ENCODE measurements at regions not wholly inside any gene's neighbourhood (a gene's known extent, or its start where the extent isn't known, plus 50 kb on each side); places are given as distances from the start of the nearest gene placed in this dataset.

DNA sequence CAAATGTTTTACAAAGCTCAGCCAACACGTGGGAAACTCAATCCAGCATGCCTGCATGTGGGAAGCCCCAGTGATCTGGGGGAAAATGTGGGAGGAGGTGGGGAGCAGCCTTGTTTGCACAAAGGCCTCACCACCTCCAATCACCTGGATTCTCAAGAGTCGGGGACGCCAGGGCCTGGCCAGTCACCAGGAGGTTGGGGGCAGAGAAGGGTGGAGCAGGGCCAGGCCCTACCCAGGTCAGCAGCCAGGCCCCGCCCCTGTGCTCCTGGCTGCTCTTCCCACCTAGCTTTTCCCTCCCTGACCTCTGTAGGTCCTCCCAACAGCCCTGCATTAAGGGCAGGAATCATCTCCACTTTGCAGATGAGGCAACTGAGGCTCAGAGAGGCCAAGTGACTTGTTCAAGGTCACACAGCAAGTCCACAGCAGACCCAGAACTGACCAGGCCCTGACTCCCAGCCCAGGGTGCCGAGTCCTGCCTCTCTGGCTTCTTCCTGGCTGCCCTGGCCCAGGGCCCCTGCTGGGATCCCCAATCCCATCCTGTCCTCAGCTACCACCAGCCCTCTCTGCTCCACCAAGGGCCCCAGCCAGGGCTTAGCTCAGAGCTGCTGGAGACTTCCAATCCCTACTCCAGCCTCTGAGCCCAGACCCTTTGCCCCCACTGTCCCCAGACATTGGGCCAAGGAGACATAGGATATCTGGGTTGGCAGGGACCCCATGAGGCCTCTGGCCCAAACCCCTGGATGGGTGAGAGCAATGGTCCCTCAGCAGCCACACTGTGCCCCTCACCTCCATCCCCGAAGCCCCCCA lies 508.6 kb downstream of the PTPRU start:
- DNase-seq = no peak

DNA sequence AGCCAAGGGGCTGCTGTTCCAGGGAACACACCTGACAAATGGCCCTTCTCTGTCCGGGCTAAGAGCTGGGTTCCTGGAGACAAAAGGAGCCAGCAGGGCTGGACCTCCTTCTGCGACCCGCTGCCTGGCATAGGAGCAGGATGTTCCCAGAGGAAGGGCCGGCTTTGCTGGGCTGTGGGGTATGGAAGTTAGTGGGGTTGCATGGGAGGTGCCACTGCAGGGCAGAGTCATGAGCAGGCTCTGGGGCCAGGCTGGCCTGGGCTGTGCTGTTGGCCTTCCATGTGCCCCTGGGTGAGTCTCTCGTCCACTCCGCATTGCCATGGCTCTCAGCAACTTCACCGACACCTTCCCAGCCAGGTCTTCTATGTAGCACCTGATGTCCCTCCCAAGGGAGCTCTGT lies 507.6 kb downstream of the PTPRU start:
- DNase-seq = no peak

GRCh38 chr1:29743264-29743663 lies 506.9 kb downstream of the PTPRU start:
- no peak for DNase-seq

GRCh38 chr1:29739176-29739575 lies 502.9 kb downstream of the PTPRU start:
- no peak for DNase-seq

- DNase-seq = no peak
Measured at GRCh38 chr1:29736582-29737188, 500.4 kb downstream of the PTPRU start.

DNA sequence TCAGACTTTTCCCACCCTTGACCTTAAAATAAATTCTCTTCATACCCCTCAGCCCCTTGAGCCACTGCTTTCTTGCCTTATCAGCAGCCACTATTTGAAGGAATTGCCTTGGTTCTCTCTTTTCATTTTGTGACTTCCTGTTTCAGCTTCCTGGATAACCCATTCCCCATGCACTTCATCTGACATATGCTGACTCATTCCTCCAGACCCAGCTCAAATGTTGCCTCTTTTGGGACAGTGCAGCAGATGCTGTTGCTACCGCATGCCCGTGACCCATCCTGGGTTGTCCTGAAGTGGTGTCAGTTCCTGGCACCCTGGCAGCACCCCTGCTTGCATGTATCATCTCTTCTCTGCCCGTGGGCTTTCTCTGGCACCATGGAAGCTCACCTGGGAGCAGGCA lies 496.1 kb downstream of the PTPRU start:
- DNase-seq = no peak

DNA sequence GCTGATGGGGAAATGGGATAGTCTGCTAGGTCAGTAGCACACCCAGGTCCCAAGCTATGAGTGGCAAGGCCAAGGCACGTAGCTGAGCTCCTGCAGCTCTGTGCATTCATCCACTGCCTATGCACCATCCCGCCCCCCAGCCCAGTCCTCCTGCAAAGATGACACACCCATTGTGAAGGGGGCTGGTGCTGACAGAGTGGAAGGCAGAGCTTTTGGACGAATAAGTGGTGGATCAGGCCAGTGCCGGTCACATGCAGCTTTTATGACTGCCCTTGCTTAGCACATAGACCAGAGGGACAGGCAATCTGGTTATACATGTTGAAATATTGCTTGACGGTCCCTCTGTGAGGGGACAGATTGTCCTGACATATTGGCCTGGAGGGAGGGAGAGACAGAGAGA lies 494.3 kb downstream of the PTPRU start:
- no peak for DNase-seq

DNA sequence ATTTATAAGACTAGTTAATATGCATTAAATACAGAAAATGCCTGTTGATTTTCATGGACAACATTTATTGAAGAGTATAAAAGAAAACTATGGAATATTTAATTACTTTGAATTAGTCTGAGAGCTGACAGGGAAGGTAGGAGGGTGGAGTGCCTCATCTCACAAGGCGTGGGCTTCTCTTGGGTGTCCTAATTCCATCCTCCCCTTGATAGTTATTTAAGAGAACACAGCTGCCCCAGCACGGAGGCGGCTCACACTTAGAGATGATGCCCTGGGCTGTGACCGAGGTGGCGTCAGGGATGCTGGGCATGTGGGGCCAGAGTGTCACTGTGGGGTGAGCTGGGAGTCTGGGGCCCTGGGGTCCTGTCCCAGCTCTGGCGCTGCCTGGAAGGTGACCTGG lies 493.0 kb downstream of the PTPRU start:
- no peak for DNase-seq

DNA sequence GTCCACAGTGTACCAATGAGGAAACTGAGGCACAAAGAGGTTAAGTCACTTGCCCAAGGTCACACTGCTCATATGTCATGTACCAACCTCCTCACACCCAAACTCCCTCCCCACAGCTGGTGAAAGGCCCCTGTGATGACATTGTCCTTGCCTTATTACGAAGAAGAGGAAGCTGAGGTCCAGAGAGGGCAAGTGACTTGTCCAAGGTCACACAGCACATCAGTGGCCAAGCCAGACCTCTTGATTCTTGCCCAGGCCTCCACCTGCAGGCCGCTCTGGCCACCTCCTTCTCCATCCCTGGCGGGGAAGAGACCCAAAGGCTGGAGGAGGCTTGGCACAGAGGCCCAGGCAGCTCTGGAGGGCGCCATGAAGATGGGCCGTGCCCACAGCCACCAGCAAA lies 492.4 kb downstream of the PTPRU start:
- DNase-seq = no peak

DNA sequence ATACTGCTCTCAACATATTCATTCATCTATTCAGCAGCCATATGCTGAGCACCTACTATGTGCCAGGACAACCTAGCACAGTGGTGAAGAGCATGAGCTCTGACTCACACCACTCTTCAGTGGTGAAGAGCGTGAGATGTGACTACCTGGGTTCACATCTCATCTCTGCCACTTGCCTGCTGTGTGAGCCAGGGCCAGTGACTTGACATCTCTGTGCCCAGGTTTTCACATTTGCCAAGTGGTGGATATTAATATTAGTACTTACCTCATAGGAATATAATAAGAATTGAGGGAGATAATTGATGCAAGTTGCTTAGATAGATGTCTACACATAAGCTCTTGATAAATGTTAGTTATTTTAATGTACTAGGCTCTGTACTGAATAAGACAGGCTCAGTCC lies 488.9 kb downstream of the PTPRU start:
- no peak for DNase-seq

DNA sequence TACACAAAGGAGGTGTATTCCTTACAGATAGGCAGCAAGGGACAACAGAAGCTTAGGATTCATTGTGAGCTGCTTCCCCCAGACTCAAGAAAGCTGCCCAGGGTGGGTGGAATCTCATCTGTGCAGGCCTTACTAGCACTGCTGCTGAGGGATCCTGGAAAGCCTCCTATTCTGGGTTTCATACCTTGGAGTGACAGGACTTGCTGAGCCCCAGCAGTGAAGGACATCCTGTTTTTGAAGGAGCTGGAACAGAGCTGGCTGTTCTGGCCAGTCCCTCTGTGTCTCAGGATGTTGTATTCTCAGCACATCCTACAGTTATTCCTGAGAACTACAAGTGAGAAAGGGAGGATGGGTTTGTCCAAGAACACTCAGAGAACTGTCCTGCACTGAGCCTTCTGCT lies 486.3 kb downstream of the PTPRU start:
- no peak for DNase-seq

DNA sequence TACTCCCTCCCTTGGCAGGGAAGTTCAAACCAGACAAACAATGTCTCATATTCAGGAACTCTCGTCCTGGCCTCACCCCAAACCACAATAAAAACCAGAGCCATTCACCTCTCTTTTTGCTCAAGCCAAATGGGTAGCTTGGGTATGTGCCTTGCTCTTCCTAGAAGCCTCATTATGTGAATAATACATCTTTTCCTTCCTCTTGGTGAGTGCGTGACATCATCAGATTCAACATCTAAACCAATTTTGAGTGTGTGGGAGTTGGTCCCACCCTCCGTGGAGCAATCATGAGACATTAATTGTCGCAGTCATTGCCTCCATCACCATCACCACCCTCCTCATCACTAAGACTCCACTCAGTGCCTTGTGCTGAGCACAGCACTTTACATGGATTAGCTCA lies 482.9 kb downstream of the PTPRU start:
- DNase-seq = no peak

- no peak for DNase-seq
Measured at GRCh38 chr1:29718791-29719190, 482.5 kb downstream of the PTPRU start.

DNA sequence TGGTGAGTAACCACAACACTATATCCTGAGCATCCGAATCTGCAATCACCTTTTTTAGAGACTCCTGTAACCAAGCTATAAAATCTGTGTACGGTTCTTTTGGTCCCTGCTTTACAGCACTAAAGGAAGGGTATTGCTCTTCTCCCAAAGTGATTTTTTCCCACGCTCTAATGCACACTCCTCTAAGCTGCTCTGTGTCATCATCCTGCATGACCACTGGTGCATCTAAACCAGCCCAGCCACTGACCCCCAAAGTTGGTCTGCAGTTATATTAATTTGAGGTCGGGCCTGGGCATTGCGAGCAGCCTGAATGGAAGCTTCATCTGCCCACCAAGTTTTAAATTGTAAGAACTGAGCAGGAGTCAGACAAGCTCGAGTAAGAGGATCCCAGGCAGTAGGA lies 480.0 kb downstream of the PTPRU start:
- no peak for DNase-seq

DNA sequence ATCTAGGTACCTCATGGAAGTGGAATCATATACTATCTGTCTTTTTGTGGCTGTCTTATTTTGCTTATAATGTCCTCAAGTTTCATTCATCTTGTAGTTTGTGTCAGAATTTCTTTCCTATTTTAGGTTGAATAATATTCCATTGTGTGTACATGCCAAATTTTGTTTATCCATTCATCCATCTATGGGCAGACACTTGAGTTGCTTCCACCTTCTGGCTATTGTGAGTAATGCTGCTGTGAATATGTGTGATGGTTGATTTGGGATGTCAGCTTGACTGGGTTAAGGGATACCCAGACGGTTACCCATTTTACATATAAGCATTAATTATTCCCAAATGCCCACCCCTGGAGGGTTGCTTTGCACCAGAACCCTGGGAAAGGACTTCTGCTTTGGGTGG lies 477.5 kb downstream of the PTPRU start:
- no peak for DNase-seq

- DNase-seq = no peak
Measured at GRCh38 chr1:29712801-29713200, 476.5 kb downstream of the PTPRU start.

GRCh38 chr1:29712284-29712651 lies 475.9 kb downstream of the PTPRU start:
- DNase-seq = no peak

DNA sequence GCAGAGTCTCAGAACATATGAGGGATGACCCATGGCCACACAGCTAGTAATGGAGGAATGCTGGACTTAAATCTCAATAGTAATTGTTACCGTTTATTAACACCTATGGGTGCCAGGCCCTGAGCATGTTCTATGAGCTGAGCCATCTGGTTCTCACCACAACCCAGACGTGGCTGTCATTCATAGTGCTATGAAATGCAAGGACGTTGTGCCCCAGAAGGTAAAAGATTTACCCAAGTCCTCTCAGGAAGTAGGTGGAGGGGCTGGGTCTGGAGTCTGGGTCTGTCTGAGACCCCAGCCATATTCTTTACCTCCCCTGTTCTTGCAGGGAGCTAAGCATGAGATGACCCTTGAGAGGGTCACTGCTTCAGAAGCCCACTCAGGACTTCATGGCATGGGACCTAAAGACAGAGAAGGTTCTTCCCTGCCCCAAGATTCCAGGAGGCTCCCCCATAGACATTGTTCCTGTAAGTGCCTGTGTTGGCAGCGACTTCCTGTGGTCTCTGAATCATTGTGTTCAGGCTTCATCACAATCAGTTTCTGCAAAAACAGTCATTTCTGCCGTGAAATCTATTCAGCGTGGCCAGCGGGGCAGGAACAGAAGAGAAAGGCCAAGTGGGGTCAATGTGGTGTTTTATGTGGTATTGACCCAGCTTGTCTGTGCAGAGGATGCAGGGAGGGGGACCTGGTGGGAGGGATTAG lies 475.4 kb downstream of the PTPRU start:
- DNase-seq = no peak

DNA sequence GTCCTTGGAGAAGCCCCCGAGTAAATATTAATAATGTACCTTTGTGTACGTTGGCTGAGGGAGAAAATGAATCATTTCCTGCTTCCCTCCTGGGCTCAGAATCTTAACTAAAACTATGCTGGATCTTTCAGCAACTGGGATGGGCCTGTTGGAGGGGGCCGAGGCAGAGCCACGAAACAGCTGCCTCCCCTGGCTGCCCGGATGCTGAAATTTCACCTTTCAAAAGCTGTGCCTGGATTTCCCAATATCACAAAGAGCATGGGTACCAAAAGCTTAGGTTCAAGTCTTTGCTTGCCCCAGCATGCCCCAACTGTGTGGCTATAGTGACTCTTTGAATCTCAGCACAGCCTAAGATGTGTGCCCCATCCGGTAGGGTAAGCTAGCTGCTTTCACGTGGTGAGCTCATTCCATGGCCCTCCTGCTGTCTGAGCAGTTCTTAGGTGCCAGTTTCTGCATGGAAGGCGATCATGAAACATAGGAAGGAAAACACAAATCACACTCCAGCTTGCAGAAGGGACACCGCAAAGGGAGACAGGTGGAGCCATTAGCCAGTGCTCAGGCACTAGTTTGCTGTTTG lies 473.5 kb downstream of the PTPRU start:
- DNase-seq = no peak

DNA sequence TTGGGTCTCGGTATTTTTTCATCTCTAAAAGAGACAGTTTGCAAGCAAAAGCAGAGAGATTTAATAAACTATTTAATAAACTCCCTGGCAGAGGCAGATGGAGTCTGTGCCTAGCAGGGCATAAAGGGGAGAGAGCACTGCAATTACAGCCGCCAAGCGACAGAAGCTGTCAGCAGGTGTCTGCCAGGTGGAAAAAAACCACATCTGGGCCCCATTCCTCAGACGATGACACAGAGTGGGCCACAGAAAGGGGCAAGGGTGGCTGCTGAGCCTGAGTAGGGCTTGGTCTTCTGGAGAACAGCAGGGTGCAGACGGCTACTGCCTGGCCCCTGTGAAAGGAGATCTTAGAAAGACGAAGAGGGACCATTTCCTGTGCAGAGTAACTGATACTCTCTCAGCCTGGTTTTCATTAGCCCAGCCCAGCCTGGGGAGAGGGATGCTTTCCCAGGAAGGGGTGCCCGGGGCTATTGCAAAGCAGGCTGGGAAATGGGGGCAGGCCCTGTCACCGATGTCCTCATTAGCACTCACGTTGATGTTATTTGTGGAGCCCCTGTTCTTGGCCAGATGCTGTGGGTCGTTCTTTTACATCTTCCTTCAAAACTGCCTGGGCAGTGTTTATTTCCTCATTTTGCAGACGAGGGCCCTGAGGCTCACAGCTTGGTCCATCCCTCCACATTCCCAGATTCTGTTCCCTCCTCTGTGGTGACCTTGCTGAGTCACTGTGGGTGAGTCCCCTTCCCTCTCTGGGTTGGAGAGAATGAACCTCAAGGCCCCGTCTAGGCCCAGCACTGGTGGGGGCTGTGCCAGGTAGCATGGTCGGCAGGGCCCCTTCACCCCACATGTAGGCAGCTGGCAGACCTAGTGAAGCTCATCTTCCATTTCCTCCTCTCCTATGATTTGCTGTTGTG lies 472.7 kb downstream of the PTPRU start:
- DNase-seq = no peak

DNA sequence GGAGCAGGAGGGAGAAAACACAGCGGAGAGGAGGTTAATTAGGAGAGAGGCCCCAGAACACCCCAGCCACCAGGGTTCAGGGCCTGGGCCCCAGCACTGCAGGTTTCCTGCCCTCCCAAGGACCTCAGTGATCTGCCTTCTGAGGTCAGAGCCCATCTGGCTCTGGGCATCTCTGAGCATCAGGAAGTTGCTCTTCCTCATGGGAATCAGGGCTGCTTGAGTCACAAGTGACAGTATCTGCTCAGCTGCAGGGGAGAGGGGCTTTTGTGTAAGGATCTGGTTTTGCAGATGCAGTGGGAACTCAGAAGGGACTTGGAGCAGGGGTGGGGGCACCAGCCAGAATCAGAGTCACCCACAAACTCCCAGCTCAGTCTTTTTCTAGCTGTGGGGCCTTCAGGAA lies 472.1 kb downstream of the PTPRU start:
- DNase-seq = no peak

DNA sequence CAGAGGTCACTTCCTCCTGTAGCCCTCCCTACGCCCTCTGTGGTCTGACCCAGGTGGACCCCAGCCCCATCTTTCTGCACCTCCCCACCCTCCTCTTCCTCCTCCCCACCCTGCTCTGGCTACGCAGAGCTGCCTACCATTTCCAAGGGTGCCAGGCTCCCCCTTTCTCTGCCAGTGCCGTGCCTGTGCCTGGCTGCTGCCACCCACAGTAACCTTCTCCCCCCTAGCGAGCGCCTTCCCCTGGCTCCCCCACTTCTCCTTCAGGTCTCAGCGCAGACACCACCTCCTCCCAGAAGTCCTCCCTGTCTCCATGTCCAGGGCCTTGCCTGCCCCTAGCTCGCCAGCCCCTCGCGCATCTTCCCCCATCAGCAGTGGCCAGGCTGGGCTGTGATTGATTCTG lies 471.5 kb downstream of the PTPRU start:
- no peak for DNase-seq

DNA sequence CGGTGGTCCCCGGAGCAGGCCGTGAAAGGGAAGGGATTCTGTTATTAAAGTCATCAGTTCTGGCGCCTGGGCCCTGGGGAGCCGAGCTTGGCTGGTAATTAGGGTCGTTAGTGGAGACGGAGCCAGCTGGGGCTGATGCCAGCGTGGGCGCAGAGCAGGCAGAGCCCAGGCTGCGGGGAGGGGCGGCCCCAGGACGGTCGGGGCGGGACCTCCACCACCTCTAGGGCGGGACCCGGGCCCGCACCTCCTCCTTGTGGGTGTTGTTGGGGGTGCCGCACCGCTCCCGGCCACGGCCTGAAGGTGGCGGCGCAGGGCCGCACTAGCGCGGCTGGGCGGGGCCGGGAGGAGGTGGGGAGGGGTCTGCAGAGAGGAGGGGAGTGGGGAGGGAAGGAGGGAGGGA lies 470.6 kb downstream of the PTPRU start:
- DNase-seq = peak; percentile 6
